NT2/D1 (cell line): ENCODE measurements at regions not wholly inside any gene's neighbourhood (a gene's known extent, or its start where the extent isn't known, plus 50 kb on each side); places are given as distances from the start of the nearest gene placed in this dataset.

Experiments
- SUZ12 ChIP-seq: IDR thresholded peaks from 2 replicates; pipeline ENCODE4 v1.6.1; 2011; ENCODE audit not compliant: insufficient read length, insufficient read depth; ENCODE audit errors: extremely low read depth
- YY1 ChIP-seq: IDR thresholded peaks from 2 replicates; pipeline ENCODE4 v1.6.1; 2011; ENCODE audit not compliant: insufficient read length, insufficient read depth
- ZNF274 ChIP-seq: IDR thresholded peaks from 2 replicates; pipeline ENCODE4 v1.6.1; 2011; ENCODE audit warnings: mild to moderate bottlenecking, low read depth, low read length

- no peak for TF ChIP-seq SUZ12
- TF ChIP-seq YY1: no peak
- no peak for TF ChIP-seq ZNF274
Observed at GRCh38 chr12:127571578-127571977, 695.4 kb upstream of the TMEM132C start.
